ENCODE measurements at regions not wholly inside any gene's neighbourhood (a gene's known extent, or its start where the extent isn't known, plus 50 kb on each side); places are given as distances from the start of the nearest gene placed in this dataset.
"Not testable (repeated sequence)": the region's sequence is repeated elsewhere in the genome, so short reads cannot be mapped to it uniquely, and the experiment has no call there.

DNA sequence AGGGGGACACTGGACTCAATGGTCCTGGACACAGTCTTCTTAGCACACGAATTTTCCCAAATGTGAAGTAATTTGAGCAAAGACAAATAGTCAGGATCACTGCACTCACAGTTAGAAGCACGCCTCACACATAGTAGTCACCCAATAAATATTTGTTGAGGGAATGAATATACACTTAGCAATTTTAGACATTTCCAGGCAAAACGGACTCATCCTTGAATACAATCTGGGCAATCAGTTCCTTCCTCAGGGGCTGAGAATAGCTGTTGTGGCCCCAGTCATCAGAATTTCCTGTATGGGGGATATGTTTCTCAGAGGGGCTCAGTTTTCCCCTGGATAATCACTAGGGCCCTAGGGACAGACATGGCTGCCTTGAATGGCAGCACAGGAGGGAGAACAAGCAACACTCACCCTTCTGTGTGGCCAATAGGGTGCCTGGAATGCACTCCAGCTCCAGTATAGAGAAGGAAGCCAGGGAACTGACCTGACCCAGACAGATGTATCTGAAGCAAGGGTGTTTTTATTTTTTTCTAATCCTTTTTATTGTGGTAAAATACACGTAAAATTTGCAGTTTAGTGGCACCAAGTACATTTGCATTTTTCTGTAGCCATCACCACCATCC lies 282.7 kb upstream of the ZNF32 start:
- Histone ChIP-seq H3K36me3 (ENCODE audit: insufficient read depth, low read length) (no peaks in the 10 kb centered on the region), H3K9me3 (ENCODE audit: control insufficient read depth, insufficient read depth, low read length) (no peaks in the 10 kb centered on the region), H3K9ac (ENCODE audit: low read depth, low read length) (no peak overlapping the region), H3K4me1 (ENCODE audit: insufficient read depth, low read length) (no peaks in the 10 kb centered on the region)

DNA sequence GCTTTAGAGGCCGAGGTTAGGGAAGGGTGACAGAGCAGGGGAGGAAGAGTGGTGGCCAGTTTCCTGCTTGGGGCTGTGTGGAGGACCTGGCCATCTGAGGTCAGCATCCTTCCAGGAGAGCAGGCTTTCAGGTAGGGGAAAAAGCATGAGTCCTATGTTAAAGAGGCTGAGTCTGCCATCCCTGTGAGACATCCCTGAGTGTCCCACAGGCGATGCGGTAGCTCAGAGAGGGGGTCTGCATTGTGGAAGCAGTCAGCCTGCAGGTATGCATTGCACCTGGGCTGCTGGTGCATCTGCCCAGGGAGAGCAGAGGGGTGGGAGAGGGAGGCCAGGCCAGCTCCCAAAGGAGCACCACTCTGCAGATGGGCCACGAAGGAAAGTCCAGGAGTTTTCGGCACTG lies 282.1 kb upstream of the ZNF32 start:
- Histone ChIP-seq H3K9ac (ENCODE audit: low read depth, low read length) (no peak overlapping the region), H3K36me3 (ENCODE audit: insufficient read depth, low read length) (no peaks in the 10 kb centered on the region), H3K4me1 (ENCODE audit: insufficient read depth, low read length) (no peaks in the 10 kb centered on the region), H3K9me3 (ENCODE audit: control insufficient read depth, insufficient read depth, low read length) (no peaks in the 10 kb centered on the region)

DNA sequence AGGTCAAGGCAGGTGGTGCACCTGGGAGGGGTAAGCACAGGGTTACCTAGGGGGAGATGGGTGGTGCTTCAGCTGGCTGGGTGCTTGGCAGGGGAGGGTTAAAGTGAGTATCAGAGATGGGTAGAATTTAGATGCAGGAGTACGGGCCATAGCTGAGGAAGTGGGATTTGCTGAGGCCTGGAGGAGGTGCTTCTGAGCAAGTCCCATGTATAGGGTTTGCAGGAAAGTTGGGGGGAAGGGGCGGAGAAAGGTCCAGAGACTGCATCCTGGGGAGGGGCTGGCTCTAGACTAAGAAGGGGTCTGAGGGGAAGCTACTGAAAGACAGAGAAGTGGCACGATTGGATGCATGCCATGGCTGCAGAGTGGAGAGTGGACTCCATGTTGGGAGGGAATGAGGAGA lies 281.6 kb upstream of the ZNF32 start:
- H3K9ac ChIP-seq (ENCODE audit: low read depth, low read length): no peak overlapping the region
- no peaks in the 10 kb centered on the region for H3K36me3 ChIP-seq (ENCODE audit: insufficient read depth, low read length)
- no peaks in the 10 kb centered on the region for H3K4me1 ChIP-seq (ENCODE audit: insufficient read depth, low read length)
- no peaks in the 10 kb centered on the region for H3K9me3 ChIP-seq (ENCODE audit: control insufficient read depth, insufficient read depth, low read length)

DNA sequence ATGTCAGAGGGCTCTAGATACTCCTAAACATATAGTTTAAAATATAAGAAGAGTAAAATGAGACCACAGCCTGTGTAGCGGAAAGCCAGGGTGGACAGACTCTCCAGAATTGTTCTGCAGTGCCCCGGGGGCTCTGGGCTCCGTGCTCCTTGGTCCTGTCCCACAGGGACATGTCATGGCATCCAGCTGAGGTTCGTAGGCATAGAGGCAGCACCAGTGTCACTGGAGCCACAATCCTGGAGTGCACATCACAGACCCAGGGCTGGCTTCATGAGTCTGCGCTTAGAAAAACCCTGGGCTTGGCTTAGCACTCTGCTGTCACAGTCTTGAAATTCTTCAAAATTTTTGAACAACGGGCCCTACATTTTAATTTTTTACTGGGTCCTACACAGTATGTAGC lies 280.4 kb upstream of the ZNF32 start:
- H3K4me1 ChIP-seq (ENCODE audit: insufficient read depth, low read length): no peaks in the 10 kb centered on the region
- no peaks in the 10 kb centered on the region for H3K9me3 ChIP-seq (ENCODE audit: control insufficient read depth, insufficient read depth, low read length)
- H3K36me3 ChIP-seq (ENCODE audit: insufficient read depth, low read length): no peaks in the 10 kb centered on the region
- H3K9ac ChIP-seq (ENCODE audit: low read depth, low read length): no peak overlapping the region

- Histone ChIP-seq H3K9ac (ENCODE audit: low read depth, low read length) (no peak overlapping the region), H3K4me1 (ENCODE audit: insufficient read depth, low read length) (no peaks in the 10 kb centered on the region), H3K36me3 (ENCODE audit: insufficient read depth, low read length) (no peaks in the 10 kb centered on the region), H3K9me3 (ENCODE audit: control insufficient read depth, insufficient read depth, low read length) (no peaks in the 10 kb centered on the region)
Measured at GRCh38 chr10:43928425-43928968, 279.8 kb upstream of the ZNF32 start.

DNA sequence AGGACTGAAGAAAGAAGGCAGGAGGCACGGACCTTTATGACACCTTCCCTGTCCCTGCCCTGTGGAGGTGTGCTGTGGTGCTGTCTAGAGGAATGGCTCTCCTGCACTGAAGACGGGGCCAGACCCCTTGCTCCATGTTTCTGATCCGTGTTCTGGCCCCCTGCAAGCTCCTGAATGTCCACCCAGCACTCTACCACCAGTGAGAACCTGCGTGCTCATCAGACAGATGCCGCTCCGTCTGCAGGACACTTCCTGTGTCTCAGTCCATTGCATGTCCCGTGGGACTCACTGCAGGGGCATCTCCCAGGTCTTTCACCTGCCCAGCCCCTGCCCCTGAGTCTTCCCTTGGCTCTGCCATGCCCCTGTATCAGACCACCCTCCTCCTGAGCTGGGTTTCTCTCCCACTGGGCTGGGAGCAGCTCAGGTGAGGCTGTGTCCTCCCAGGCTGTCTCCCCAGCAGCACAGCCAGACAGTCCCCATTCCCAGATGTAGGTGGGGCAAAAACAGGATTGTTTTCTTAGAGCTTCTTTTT lies 278.3 kb upstream of the ZNF32 start:
- H3K4me1 ChIP-seq (ENCODE audit: insufficient read depth, low read length): no peaks in the 10 kb centered on the region
- H3K9ac ChIP-seq (ENCODE audit: low read depth, low read length): no peak overlapping the region
- no peaks in the 10 kb centered on the region for H3K36me3 ChIP-seq (ENCODE audit: insufficient read depth, low read length)
- no peaks in the 10 kb centered on the region for H3K9me3 ChIP-seq (ENCODE audit: control insufficient read depth, insufficient read depth, low read length)

DNA sequence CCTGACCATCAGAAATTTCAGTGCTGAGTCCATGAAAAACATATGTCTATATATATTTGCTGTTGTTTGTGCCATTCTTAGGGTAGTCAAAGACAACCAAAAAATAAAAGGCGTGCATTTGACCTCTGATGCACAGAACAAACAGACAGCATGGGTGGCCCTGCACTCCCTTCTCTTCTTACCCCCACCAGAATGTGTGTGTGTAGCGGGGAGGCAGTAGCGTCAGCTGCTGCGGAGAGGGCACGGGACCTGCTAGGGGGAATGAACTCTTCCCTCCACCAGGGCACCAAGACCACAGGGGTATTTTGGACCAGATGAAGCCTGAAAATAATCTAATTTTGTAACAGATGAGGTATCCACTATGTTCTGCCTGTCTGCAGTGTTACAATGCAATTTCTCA lies 277.7 kb upstream of the ZNF32 start:
- no peaks in the 10 kb centered on the region for H3K9me3 ChIP-seq (ENCODE audit: control insufficient read depth, insufficient read depth, low read length)
- H3K36me3 ChIP-seq (ENCODE audit: insufficient read depth, low read length): no peaks in the 10 kb centered on the region
- no peak overlapping the region for H3K9ac ChIP-seq (ENCODE audit: low read depth, low read length)
- H3K4me1 ChIP-seq (ENCODE audit: insufficient read depth, low read length): no peaks in the 10 kb centered on the region

GRCh38 chr10:43925793-43926192 lies 277.1 kb upstream of the ZNF32 start:
- H3K36me3 ChIP-seq (ENCODE audit: insufficient read depth, low read length): no peaks in the 10 kb centered on the region
- no peak overlapping the region for H3K9ac ChIP-seq (ENCODE audit: low read depth, low read length)
- no peaks in the 10 kb centered on the region for H3K4me1 ChIP-seq (ENCODE audit: insufficient read depth, low read length)
- H3K9me3 ChIP-seq (ENCODE audit: control insufficient read depth, insufficient read depth, low read length): no peaks in the 10 kb centered on the region

DNA sequence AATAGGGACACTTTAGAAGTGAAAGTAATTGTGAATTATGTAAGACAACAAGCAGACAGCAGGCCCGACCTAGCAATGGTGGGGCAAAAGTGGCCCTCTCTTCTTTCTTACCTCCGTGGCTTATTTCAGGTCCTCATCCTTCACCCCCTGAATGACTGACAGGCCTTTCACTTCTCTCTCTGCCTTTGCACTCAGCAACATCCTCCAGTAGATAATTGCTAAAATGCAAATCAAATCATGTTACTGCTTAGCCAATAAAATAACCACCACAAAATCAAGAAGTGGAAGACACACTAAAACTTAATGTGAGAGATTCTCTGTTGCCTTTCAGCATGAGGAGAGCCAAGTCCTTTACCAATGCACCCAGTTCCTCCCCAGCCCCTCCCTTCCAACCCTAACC lies 274.6 kb upstream of the ZNF32 start:
- Histone ChIP-seq H3K9me3 (ENCODE audit: control insufficient read depth, insufficient read depth, low read length) (peaks cover 4% of the 10 kb centered on the region; the same call in 1 of the 2 replicates), H3K4me1 (ENCODE audit: insufficient read depth, low read length) (no peaks in the 10 kb centered on the region), H3K36me3 (ENCODE audit: insufficient read depth, low read length) (no peaks in the 10 kb centered on the region), H3K9ac (ENCODE audit: low read depth, low read length) (no peak overlapping the region)

DNA sequence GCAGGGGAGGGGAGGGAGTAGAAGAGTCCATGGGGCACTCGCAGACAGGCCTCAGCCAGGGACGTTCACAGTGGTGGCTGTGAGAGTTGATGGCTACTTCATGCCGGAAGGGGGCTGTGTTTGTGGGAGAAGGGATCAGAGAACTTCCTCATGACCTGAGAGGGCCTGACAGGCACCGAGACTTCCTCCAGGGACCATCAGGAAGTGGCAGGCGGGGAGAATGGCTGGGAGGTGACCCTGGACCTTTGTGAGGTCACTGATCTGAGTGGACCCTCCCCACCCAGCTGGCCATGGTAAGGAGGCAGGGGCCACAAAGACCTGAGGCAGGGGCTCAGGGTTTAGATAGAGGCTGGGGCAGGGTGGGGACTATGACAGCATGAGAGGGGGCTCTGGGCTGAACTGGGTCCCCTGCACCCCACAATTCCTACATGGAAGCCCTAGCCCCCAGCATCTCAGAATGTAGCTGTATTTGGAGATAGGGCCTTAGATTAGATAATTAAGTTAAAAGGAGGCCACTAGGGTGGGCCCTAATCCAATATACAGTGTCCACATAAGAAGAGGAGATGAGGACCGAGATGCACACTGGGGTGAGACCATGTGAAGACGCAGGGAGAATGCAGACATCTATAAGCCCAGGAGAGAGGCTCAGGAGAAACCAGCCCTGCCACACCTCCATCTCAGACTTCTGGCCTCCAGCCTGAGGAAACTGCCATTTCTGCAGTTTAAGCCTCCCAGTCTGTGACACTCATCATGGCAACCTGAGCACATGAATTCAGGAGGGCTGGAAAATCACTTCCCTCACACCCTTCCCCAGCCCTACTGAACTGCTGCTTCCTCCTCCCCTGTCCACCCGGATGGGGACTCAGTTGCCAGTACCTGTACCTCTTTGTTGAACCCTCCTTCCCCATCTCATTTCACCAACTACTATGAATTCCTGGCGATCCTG lies 273.9 kb upstream of the ZNF32 start:
- Histone ChIP-seq H3K36me3 (ENCODE audit: insufficient read depth, low read length) (no peaks in the 10 kb centered on the region), H3K4me1 (ENCODE audit: insufficient read depth, low read length) (no peaks in the 10 kb centered on the region), H3K9me3 (ENCODE audit: control insufficient read depth, insufficient read depth, low read length) (peaks cover 4% of the 10 kb centered on the region; the same call in 1 of the 2 replicates), H3K9ac (ENCODE audit: low read depth, low read length) (no peak overlapping the region)

- H3K9me3 ChIP-seq (ENCODE audit: control insufficient read depth, insufficient read depth, low read length): peaks cover 4% of the 10 kb centered on the region; the same call in 1 of the 2 replicates
- H3K9ac ChIP-seq (ENCODE audit: low read depth, low read length): no peak overlapping the region
- H3K36me3 ChIP-seq (ENCODE audit: insufficient read depth, low read length): no peaks in the 10 kb centered on the region
- no peaks in the 10 kb centered on the region for H3K4me1 ChIP-seq (ENCODE audit: insufficient read depth, low read length)
Measured at GRCh38 chr10:43921881-43922280, 273.2 kb upstream of the ZNF32 start.

- no peak overlapping the region for H3K9ac ChIP-seq (ENCODE audit: low read depth, low read length)
- H3K36me3 ChIP-seq (ENCODE audit: insufficient read depth, low read length): no peaks in the 10 kb centered on the region
- H3K4me1 ChIP-seq (ENCODE audit: insufficient read depth, low read length): no peaks in the 10 kb centered on the region
- peaks cover 4% of the 10 kb centered on the region; the same call in 1 of the 2 replicates for H3K9me3 ChIP-seq (ENCODE audit: control insufficient read depth, insufficient read depth, low read length)
Measured at GRCh38 chr10:43921478-43921877, 272.8 kb upstream of the ZNF32 start.

DNA sequence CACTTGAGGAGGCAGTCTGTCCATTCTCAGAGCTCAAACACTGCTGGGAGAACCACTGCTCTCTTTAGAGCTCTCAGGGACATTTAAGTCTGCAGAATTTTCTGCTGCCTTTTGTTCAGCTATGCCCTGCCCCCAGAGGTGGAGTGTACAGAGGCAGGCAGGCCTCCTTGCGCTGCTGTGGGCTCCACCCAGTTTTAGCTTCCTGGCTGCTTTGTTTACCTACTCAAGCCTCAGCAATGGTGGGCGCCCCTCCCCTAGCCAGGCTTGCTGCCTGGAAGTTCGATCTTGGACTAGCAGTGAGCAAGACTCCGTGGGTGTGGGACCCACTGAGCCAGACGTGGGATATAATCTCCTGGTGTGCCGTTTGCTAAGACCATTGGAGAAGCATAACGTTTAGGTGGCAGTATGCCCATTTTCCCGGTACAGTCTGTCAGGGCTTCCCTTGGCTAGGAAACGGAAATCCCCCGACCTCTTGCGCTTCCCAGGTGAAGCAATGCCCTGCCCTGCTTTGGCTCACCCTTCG lies 271.6 kb upstream of the ZNF32 start:
- not testable (repeated sequence) for H3K9ac ChIP-seq (ENCODE audit: low read depth, low read length); H3K36me3 ChIP-seq (ENCODE audit: insufficient read depth, low read length); H3K9me3 ChIP-seq (ENCODE audit: control insufficient read depth, insufficient read depth, low read length); H3K4me1 ChIP-seq (ENCODE audit: insufficient read depth, low read length)

DNA sequence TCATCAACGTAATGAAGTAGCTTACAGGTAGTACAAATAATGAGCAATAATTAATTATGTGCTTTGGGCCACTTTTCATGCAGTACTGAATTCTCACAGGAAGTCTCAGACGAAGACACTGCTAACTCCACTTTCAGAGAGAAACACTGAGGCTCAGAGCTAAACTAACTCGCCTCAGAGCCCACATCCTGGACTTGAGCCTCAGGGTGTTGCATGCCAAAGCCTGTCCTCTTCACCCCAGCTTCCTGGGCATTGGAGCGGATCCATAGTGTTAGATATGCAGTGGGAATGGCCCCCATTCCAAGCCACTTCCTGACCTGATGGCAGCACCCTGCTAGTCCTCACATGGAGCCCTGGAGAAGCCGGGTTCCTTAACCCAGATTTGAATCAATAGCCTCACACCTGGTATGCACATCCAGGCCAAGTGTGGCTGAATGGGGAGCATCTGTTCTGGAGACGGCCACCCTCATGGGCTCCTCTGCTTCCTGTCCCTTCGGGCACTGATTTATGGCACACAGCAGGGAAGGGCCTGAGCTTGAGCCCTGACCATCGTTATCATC lies 265.1 kb upstream of the ZNF32 start:
- no peaks in the 10 kb centered on the region for H3K4me1 ChIP-seq (ENCODE audit: insufficient read depth, low read length)
- H3K9me3 ChIP-seq (ENCODE audit: control insufficient read depth, insufficient read depth, low read length): no peaks in the 10 kb centered on the region
- H3K36me3 ChIP-seq (ENCODE audit: insufficient read depth, low read length): no peaks in the 10 kb centered on the region
- no peak overlapping the region for H3K9ac ChIP-seq (ENCODE audit: low read depth, low read length)

Measured in ES-I3 (cell line).